CD4-positive, alpha-beta T cell treated with Interleukin-21 for 1 hour (primary cell): ENCODE measurements at regions not wholly inside any gene's neighbourhood (a gene's known extent, or its start where the extent isn't known, plus 50 kb on each side); places are given as distances from the start of the nearest gene placed in this dataset.
"Not testable (repeated sequence)": the region's sequence is repeated elsewhere in the genome, so short reads cannot be mapped to it uniquely, and the experiment has no call there.

ENCODE experiments used
- DNase-seq: peaks from one replicate; pipeline ENCODE4 v3.0.0-alpha.2; 2020

DNA sequence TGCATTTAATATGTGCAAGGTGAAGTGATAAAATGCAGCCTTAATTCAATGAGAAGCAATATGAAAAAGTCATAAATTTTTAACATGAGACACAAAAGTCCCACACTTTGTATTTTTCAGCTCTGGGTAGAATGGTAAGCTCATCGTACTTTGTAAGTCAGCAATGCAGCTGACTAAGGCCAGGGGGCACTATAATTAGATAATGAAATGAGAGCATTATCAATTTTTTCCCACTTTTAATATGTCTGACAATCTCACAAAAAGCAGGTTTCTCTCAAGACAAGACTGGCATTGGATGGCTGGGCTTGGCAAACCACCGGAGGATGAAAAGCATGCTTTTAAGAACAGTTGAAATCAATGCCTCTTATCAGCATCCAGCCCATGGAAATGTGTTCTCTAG lies 162.8 kb downstream of the FAM174A start:
- DNase-seq, result no peak

DNA sequence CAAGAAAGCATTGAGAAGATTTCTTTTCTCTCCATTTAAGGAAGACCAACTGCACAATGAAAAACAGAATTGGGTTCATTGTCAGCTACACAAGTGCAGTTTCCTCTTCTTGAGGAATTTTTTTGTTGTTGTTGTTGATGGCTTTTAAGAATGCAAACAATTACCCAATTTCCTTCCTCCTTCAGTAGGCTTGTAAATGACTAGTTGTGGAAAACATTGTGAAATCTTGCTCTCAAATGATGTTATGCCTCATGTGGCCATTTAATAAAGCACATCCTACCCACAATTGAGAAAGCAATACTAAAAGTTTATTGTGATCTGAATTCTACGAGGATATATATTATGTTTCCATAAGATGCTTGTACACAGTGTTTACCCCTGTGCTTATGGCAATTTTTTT lies 171.6 kb downstream of the FAM174A start:
- peak; percentile 21 for DNase-seq

DNA sequence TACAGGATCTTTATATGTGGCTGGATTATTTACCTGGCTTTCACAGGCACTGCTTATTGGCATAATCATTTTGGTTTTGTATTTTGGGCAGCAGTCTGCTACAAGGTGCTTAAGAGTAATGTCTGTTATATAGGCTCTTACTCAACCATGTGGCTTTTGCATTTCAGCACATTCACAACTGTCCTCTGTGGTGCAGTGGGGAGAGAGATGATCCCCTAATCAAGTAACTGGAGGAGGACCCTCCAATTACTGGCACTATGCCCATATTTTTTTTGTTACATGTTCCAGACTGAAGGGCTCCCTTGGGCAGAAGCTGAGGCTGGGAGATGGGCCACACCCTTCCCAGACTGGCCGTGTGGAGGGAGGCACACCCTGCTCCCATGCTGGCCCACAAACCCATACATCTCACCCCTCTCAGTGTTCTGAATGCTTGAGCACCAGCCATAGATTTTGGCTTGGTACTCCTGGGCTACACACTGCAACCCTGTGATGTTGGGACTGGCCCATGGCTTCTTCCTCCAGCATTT lies 173.5 kb downstream of the FAM174A start:
- DNase-seq, result no peak

DNA sequence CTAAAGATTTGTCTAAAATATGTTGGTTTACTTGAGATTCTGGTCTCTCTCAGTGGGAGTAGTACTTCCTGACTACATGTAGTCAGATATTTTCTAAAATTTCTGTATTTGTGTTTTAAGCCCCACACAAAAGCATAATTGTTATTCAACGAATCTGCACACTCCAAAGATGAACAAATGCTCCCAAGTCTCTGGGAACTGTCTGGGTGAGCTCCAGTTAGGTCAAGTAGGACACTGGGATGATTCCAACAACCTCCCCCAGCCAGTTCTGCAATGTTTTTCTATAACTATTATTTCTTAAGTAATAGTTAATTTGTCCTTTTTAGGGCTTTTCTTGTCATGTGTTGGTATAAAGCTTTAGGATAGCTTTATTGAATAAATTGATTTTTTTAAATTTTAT lies 174.6 kb downstream of the FAM174A start:
- DNase-seq, result no peak

DNA sequence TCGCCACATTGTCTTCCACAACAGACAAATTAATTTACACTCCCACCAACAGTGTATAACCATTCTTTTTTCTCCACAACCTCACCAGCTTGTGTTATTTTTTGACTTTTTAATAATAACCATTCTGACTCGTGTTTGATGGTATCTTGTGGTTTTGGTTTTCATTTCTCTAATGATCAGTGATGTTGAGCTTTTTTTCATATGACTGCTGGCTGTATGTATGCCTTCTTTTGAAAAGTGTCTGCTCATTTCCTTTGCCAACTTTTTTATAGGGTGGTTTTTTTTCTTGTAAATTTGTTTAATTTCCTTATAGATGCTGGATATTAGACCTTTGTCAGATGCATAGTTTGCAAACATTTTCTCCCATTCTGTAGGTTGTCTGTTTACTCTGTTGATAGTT lies 179.6 kb downstream of the FAM174A start:
- not testable (repeated sequence) for DNase-seq

DNA sequence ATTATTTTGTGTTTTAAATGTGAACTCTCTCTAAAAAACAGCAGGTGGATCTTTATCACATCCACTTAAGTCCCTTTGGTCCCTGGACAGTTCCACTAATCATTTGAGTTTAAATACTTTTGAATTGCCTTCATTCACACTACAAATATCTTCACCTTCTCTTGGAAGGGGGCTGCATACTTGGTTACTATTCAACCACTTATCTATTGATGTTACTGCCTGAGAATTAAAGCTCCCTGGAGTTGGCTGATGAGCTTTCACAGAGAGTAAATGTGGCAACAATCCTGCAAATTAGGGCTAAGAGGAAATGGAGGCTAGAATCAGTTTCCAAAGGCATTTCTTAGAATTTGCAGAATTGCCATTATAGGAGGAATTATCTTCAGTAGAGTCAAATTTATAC lies 180.4 kb downstream of the ST8SIA4 start:
- DNase-seq, result no peak

DNA sequence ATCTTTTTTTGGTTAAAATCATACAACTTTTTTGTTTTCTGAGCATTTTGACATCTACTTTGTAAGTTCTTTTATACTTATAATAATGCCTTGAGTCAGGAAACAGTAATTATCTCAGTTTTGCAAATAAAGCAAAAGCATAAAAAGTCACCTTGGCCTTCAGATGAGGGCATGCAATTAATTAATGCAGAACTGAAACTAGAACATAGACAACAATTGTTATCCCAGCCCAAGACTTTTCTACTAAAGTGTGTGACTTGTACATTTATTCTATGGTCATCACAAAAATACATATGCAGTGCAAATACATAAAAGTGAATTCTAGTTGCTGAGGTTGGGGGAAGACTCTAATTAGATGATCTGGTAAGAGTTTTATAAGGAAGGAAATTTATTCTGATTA lies 179.9 kb downstream of the ST8SIA4 start:
- no peak for DNase-seq

DNA sequence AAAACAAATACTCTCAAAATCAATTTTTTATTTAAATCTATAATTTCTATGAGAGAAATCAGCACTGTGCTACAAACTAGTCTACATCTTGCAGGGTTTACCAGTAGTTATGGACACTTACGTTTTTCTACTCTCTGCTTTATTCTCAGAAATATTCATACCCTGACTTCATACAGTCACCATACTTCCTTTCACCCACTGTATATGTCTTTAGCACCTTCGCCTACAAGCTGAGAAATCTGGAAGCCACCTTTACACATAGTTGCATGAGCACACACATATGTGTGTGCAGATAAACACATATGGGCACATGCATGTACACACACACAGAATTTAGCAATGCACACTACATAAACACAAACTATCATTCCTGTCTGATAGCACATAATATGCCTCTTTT lies 177.0 kb downstream of the ST8SIA4 start:
- no peak for DNase-seq

DNA sequence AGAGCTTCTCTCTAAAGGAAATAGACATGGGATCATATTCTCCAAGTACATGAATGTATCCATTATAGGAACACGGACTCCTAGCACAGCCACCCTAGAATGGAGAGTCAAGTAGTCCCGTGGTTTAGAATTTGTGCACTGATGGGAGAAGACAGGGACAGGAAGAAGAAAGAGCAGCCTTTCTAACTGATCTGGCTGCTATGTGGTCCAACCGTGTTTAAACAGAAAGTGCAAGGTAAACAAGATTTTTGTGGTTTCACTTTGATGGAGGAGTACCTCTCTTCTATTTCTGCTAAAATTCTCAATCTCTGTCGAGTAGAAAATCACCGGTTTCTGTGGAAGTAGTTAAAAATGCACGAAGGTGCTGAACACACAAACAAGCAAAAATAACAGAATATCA lies 171.3 kb downstream of the ST8SIA4 start:
- DNase-seq, result peak; percentile 60

DNA sequence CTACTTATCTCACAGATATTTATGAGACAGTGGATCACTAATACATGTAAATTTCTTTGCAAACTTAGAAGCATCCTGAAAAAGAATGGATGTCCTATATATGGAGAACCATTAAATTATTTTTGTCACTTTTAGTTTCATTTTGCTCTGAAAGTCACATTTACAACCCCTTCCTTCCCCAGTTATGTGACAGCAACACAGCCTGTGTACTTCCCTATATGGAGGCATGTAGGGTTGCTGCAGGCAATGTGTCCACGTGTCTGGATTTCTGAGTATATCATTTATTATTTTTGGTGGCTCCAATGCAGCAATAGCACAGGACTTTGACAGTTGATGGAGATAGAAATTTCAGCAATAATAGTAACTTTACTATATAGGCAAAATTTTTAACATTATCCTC lies 156.4 kb downstream of the ST8SIA4 start:
- DNase-seq, result peak; percentile 10

DNA sequence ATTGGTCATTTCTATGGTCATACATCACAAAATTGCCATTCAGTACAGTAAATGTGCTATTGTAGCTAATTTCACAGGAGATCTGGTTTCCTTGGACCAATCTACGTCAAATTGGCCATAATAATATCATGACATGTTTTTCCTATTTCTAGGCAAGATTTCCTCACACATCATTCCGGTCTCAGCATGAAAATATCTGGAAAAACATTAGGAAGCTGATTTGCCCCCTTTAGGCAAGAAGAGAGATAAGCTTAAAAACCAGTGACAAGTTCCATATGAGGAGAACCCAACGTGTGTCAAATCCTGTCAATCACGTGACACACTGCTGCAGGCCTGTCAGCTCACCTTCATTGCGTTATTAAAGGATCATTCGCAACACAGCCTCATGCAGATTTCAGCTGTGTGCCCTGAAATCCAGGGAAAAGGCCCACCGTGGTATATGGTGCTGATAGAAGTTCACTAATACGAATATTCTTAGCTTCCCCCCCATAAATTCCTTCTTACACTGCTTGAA lies 153.3 kb downstream of the ST8SIA4 start:
- no peak for DNase-seq

DNA sequence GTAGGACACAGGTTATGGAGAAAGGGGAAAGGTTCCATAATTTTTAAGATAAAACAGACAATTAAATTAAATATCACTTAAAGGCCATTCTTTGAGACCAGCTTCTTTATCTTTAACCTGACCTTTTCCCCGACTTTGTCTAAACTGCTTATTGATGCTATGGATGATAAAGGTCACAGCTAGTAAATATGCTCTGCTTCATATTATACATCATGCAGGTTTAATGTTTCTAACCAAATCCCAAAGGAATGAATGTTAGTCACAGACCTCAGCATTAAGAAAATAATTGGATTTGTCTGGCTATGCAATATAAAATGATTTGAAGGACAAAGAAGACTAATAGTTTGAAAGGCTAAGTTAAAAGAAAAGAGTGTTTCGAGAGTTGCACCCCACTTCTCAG lies 147.6 kb downstream of the ST8SIA4 start:
- no peak for DNase-seq
